ENCODE measurements at regions not wholly inside any gene's neighbourhood (a gene's known extent, or its start where the extent isn't known, plus 50 kb on each side); places are given as distances from the start of the nearest gene placed in this dataset.

GRCh38 chr5:57033103-57033502 lies 81.2 kb upstream of the MIER3 start:
- Histone ChIP-seq H3K9me3 (replicated peaks; ENCODE audit: control insufficient read depth, insufficient read depth, low read depth, low read length) (no peaks in the 10 kb centered on the region), H3K27me3 (ENCODE audit: control insufficient read depth in 2 of 2, insufficient read depth in 2 of 2, low read length in 2 of 2) (peaks cover 0 to 4% of the 10 kb centered on the region in 2 experiments; a peak in 2 of 5 replicates), H3K9ac (ENCODE audit: insufficient read depth in 1 of 2, low read depth in 2 of 2, low read length in 2 of 2) (no peak overlapping the region), H3K79me2 (ENCODE audit: control insufficient read depth, insufficient read depth, low read length) (no peaks in the 10 kb centered on the region), H3K4me3 (no peak overlapping the region), H3K4me1 (replicated peaks in 1 of 2; ENCODE audit: control insufficient read depth in 2 of 2, insufficient read depth in 2 of 2, low read length in 2 of 2) (no peaks in the 10 kb centered on the region), H2AFZ (ENCODE audit: low read depth, low read length) (no peak overlapping the region), H3K27ac (ENCODE audit: extremely low read depth, low read depth, low read length) (no peak overlapping the region), H3K36me3 (ENCODE audit: control insufficient read depth, insufficient read depth, low read length) (no peaks in the 10 kb centered on the region), H4K20me1 (replicated peaks; ENCODE audit: control insufficient read depth, insufficient read depth, low read length) (no peaks in the 10 kb centered on the region), H3K4me2 (ENCODE audit: insufficient read depth, low read length) (no peak overlapping the region), H3K9me1 (ENCODE audit: control insufficient read depth, insufficient read depth, low read length) (no peaks in the 10 kb centered on the region)
- in situ Hi-C loops (cut with MboI) (no loop called here), intact Hi-C loops (cut with micrococcal nuclease) (no loop called here)
- ChIA-PET CTCF (ENCODE audit: low intra/inter-chr PET ratio) (no interaction called here), POLR2A (no interaction called here)
- FAIRE-seq (no peak), ATAC-seq (no peak), DNase-seq (ENCODE audit: extremely low read depth in 1 of 4, low spot score in 3 of 4) (no peak)
- no TSS peak for BruUV-seq (replicated peaks)
- no peak for TF ChIP-seq CREB3L1 (IDR thresholded peaks at IDR 0.05; ENCODE audit: borderline replicate concordance, low read depth)
- no peak for TF ChIP-seq ZNF644 (tag; IDR thresholded peaks at IDR 0.05; ENCODE audit: low read depth)
- TF ChIP-seq ZNF589 (CRISPR knock-in tag; IDR thresholded peaks at IDR 0.05; ENCODE audit: low read depth): no peak
- TF ChIP-seq SIN3B (IDR thresholded peaks at IDR 0.05; ENCODE audit: low read depth): no peak
- no peak for TF ChIP-seq TRIM24 (IDR thresholded peaks at IDR 0.05)
- TF ChIP-seq SPI1 (IDR thresholded peaks at IDR 0.05; ENCODE audit: borderline replicate concordance, low read depth, low read length): no peak
- TF ChIP-seq VEZF1 (CRISPR knock-in tag; IDR thresholded peaks at IDR 0.05): no peak
- no peak for TF ChIP-seq NFE2 (IDR thresholded peaks at IDR 0.05; ENCODE audit: low read depth)
- TF ChIP-seq CTCFL (IDR thresholded peaks at IDR 0.05; ENCODE audit: borderline replicate concordance, insufficient read depth, low read depth, low read length, poor library complexity, severe bottlenecking): no peak
- TF ChIP-seq ATF4 (CRISPR knock-in tag; IDR thresholded peaks at IDR 0.05): no peak
- TF ChIP-seq SMARCB1 (IDR thresholded peaks at IDR 0.05; ENCODE audit: insufficient read length, low read depth): no peak
- no peak for TF ChIP-seq CEBPB (tag; IDR thresholded peaks at IDR 0.05)
- no peak for TF ChIP-seq TCF3 (CRISPR knock-in tag; IDR thresholded peaks at IDR 0.05)
- TF ChIP-seq SMARCE1 (IDR thresholded peaks at IDR 0.05): no peak
- TF ChIP-seq PKNOX1 (IDR thresholded peaks at IDR 0.05): no peak
- no peak for TF ChIP-seq MED1 (CRISPR knock-in tag; IDR thresholded peaks at IDR 0.05; ENCODE audit: borderline replicate concordance)
- TF ChIP-seq ZNF551 (CRISPR knock-in tag; IDR thresholded peaks at IDR 0.05): no peak
